NT2/D1 (cell line): ENCODE measurements at regions not wholly inside any gene's neighbourhood (a gene's known extent, or its start where the extent isn't known, plus 50 kb on each side); places are given as distances from the start of the nearest gene placed in this dataset.

Source experiments
- SUZ12 ChIP-seq: IDR thresholded peaks from 2 replicates; pipeline ENCODE4 v1.6.1; 2011; ENCODE audit not compliant: insufficient read length, insufficient read depth; ENCODE audit errors: extremely low read depth
- YY1 ChIP-seq: IDR thresholded peaks from 2 replicates; pipeline ENCODE4 v1.6.1; 2011; ENCODE audit not compliant: insufficient read length, insufficient read depth
- ZNF274 ChIP-seq: IDR thresholded peaks from 2 replicates; pipeline ENCODE4 v1.6.1; 2011; ENCODE audit warnings: mild to moderate bottlenecking, low read depth, low read length

DNA sequence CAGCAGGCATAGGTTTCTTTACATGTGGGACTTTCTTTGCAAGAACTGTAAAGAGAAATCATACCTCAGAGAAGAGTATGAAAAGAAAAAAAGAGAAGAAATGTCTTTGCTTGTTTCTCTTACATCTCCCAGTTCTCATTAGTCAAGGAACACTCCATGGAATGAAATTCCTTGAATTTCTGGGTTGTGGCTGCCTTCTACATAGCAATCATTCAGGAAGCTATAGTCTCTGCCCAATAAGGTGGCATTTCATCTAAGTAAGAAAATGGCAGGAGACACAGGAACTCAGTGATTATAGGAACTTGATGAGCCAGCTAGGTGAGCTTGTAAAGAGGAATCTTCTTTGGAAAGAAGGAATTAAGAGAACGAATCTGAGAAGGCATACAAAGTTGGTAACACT lies 197.0 kb upstream of the FKBP1C start:
- TF ChIP-seq YY1 (no peak), SUZ12 (no peak), ZNF274 (no peak)
